GM12891 (cell line): ENCODE measurements at regions not wholly inside any gene's neighbourhood (a gene's known extent, or its start where the extent isn't known, plus 50 kb on each side); places are given as distances from the start of the nearest gene placed in this dataset.

Experiments
- DNase-seq: peaks from one replicate; pipeline ENCODE4 v3.0.0; 2011; ENCODE audit warnings: low spot score; ENCODE audit not compliant: insufficient read length
- FAIRE-seq: peaks from 2 replicates; lab custom pipeline; 2011; peaks lifted over from hg19 to GRCh38; lab: Jason Lieb, UNC
- PAX5 ChIP-seq: IDR thresholded peaks from 2 replicates; pipeline ENCODE4 v1.6.1; 2011; ENCODE audit warnings: low read length, moderate library complexity, mild to moderate bottlenecking; ENCODE audit not compliant: insufficient read depth, severe bottlenecking
- POLR2A ChIP-seq: IDR thresholded peaks from 2 replicates; pipeline ENCODE4 v1.6.1; 2011; ENCODE audit warnings: low read depth, low read length, control low read depth
- POLR2AphosphoS5 ChIP-seq: IDR thresholded peaks from 2 replicates; pipeline ENCODE4 v1.6.1; 2011; ENCODE audit warnings: low read depth, low read length, control low read depth
- POU2F2 ChIP-seq: IDR thresholded peaks from 2 replicates; pipeline ENCODE4 v1.6.1; 2011; ENCODE audit warnings: low read depth, mild to moderate bottlenecking, control low read depth, low read length, moderate library complexity
- SPI1 ChIP-seq: IDR thresholded peaks from 2 replicates; pipeline ENCODE4 v1.6.1; 2011; ENCODE audit warnings: low read depth, low read length, control low read depth
- TAF1 ChIP-seq: IDR thresholded peaks from 2 replicates; pipeline ENCODE4 v1.6.1; 2011; ENCODE audit warnings: low read depth, low read length, control low read depth

GRCh38 chr14:71745072-71745471 is 187.2 kb upstream of the RGS6 start:
- FAIRE-seq: no peak
- DNase-seq: no peak
- TF ChIP-seq POLR2A: no peak

GRCh38 chr14:71748196-71748595 is 184.0 kb upstream of the RGS6 start:
- FAIRE-seq: no peak
- TF ChIP-seq PAX5 (no peak), POU2F2 (no peak), TAF1 (no peak), POLR2A (no peak), POLR2AphosphoS5 (no peak), SPI1 (no peak)
- no peak for DNase-seq

GRCh38 chr14:71749613-71750238 is 182.5 kb upstream of the RGS6 start:
- DNase-seq: no peak
- TF ChIP-seq PAX5 (no peak), POLR2AphosphoS5 (no peak), POLR2A (no peak), POU2F2 (no peak), TAF1 (no peak), SPI1 (no peak)
- peak; percentile 43 for FAIRE-seq

- TF ChIP-seq POLR2A: no peak
- no peak for TF ChIP-seq POLR2AphosphoS5
- no peak for TF ChIP-seq SPI1
- TF ChIP-seq TAF1: no peak
- no peak for TF ChIP-seq POU2F2
- TF ChIP-seq PAX5: no peak
- FAIRE-seq: peak; percentile 33
- DNase-seq: no peak
These were observed 181.0 kb upstream of the RGS6 start for GRCh38 chr14:71751264-71751663.

- TF ChIP-seq SPI1 (no peak), POLR2A (no peak), POU2F2 (no peak), POLR2AphosphoS5 (no peak), PAX5 (no peak), TAF1 (no peak)
- FAIRE-seq: no peak
- no peak for DNase-seq
These were observed 180.0 kb upstream of the RGS6 start for GRCh38 chr14:71752111-71752738.

GRCh38 chr14:71753126-71753830 is 179.0 kb upstream of the RGS6 start:
- FAIRE-seq: peak; percentile 87
- no peak for TF ChIP-seq POU2F2
- TF ChIP-seq SPI1: no peak
- no peak for TF ChIP-seq PAX5
- TF ChIP-seq POLR2AphosphoS5: no peak
- TF ChIP-seq POLR2A: no peak
- TF ChIP-seq TAF1: no peak

GRCh38 chr14:71753976-71754375 is 178.3 kb upstream of the RGS6 start:
- no peak for FAIRE-seq
- TF ChIP-seq TAF1: no peak
- TF ChIP-seq PAX5: no peak
- no peak for TF ChIP-seq SPI1
- TF ChIP-seq POLR2AphosphoS5: no peak
- TF ChIP-seq POU2F2: no peak
- no peak for TF ChIP-seq POLR2A
- DNase-seq: no peak

More at GRCh38 chr14:71753126-71753830, 179.0 kb upstream of the RGS6 start:
- DNase-seq: peak; percentile 54

- TF ChIP-seq TAF1: no peak
- no peak for TF ChIP-seq POU2F2
- no peak for TF ChIP-seq POLR2A
- TF ChIP-seq SPI1: no peak
- no peak for TF ChIP-seq PAX5
- TF ChIP-seq POLR2AphosphoS5: no peak
- no peak for FAIRE-seq
- no peak for DNase-seq
These were observed 177.7 kb upstream of the RGS6 start for GRCh38 chr14:71754422-71755095.

- FAIRE-seq (peak; percentile 65), DNase-seq (peak; percentile 39)
- TF ChIP-seq SPI1: no peak
- no peak for TF ChIP-seq POU2F2
- no peak for TF ChIP-seq PAX5
- TF ChIP-seq TAF1: no peak
- no peak for TF ChIP-seq POLR2A
- no peak for TF ChIP-seq POLR2AphosphoS5
These were observed 173.8 kb upstream of the RGS6 start for GRCh38 chr14:71758229-71758951.

- no peak for TF ChIP-seq PAX5
- TF ChIP-seq POLR2A: no peak
- TF ChIP-seq SPI1: no peak
- TF ChIP-seq TAF1: no peak
- no peak for TF ChIP-seq POU2F2
- no peak for FAIRE-seq
- DNase-seq: no peak
These were observed 169.7 kb upstream of the RGS6 start for GRCh38 chr14:71762575-71762974.
